ENCODE measurements at regions not wholly inside any gene's neighbourhood (a gene's known extent, or its start where the extent isn't known, plus 50 kb on each side); places are given as distances from the start of the nearest gene placed in this dataset.

GRCh38 chr2:21392649-21393048 lies 268.9 kb downstream of the TDRD15 start:
- no peak for TF ChIP-seq CTCF (IDR thresholded peaks at IDR 0.05 in 2 of 3, conservative IDR thresholded peaks at IDR 0.05 in 1 of 3; ENCODE audit: borderline replicate concordance in 1 of 3, insufficient read depth in 1 of 3, low read depth in 2 of 3, low read length in 2 of 3)
- TF ChIP-seq, protein P1, sequence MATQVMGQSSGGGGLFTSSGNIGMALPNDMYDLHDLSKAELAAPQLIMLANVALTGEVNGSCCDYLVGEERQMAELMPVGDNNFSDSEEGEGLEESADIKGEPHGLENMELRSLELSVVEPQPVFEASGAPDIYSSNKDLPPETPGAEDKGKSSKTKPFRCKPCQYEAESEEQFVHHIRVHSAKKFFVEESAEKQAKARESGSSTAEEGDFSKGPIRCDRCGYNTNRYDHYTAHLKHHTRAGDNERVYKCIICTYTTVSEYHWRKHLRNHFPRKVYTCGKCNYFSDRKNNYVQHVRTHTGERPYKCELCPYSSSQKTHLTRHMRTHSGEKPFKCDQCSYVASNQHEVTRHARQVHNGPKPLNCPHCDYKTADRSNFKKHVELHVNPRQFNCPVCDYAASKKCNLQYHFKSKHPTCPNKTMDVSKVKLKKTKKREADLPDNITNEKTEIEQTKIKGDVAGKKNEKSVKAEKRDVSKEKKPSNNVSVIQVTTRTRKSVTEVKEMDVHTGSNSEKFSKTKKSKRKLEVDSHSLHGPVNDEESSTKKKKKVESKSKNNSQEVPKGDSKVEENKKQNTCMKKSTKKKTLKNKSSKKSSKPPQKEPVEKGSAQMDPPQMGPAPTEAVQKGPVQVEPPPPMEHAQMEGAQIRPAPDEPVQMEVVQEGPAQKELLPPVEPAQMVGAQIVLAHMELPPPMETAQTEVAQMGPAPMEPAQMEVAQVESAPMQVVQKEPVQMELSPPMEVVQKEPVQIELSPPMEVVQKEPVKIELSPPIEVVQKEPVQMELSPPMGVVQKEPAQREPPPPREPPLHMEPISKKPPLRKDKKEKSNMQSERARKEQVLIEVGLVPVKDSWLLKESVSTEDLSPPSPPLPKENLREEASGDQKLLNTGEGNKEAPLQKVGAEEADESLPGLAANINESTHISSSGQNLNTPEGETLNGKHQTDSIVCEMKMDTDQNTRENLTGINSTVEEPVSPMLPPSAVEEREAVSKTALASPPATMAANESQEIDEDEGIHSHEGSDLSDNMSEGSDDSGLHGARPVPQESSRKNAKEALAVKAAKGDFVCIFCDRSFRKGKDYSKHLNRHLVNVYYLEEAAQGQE (IDR thresholded peaks at IDR 0.05; ENCODE audit: low read depth) = no peak
- TF ChIP-seq, protein P2, sequence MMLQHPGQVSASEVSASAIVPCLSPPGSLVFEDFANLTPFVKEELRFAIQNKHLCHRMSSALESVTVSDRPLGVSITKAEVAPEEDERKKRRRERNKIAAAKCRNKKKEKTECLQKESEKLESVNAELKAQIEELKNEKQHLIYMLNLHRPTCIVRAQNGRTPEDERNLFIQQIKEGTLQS (IDR thresholded peaks at IDR 0.05) = no peak
- no peak for TF ChIP-seq POLR2A (IDR thresholded peaks at IDR 0.05; ENCODE audit: borderline replicate concordance, extremely low read depth, insufficient read depth, insufficient read length)
- no peak for TF ChIP-seq EZH2phosphoT487 (IDR thresholded peaks at IDR 0.05; ENCODE audit: borderline replicate concordance)
- TF ChIP-seq, protein P3, sequence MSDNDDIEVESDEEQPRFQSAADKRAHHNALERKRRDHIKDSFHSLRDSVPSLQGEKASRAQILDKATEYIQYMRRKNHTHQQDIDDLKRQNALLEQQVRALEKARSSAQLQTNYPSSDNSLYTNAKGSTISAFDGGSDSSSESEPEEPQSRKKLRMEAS (IDR thresholded peaks at IDR 0.05) = no peak
- TF ChIP-seq SIN3A (IDR thresholded peaks at IDR 0.05; ENCODE audit: low read depth) = no peak
- TF ChIP-seq SP1 (IDR thresholded peaks at IDR 0.05; ENCODE audit: low read depth) = no peak
- no peak for TF ChIP-seq POLR2AphosphoS5 (IDR thresholded peaks at IDR 0.05; ENCODE audit: low read depth, low read length)
- TF ChIP-seq EZH2 (IDR thresholded peaks at IDR 0.05) = no peak
- TF ChIP-seq YY1 (IDR thresholded peaks at IDR 0.05; ENCODE audit: extremely low read depth, insufficient replicate concordance, low read depth, low read length) = no peak
- TF ChIP-seq ZFX (IDR thresholded peaks at IDR 0.05) = no peak
- no peak for TF ChIP-seq SRF (IDR thresholded peaks at IDR 0.05; ENCODE audit: low read depth)
